A549 (cell line): ENCODE measurements at regions not wholly inside any gene's neighbourhood (a gene's known extent, or its start where the extent isn't known, plus 50 kb on each side); places are given as distances from the start of the nearest gene placed in this dataset.

Experiments
- ATAC-seq, 2 experiments: fragments of 200-7000 bp in 1 of 2; fragments of >200 bp in 1 of 2; cut with Nextera tagmentation in 1 of 2; cut with Tn5 transposase in 1 of 2; 3 replicates each; pipeline versions ENCODE4 v1.8.0 to v1.9.1; 2018 to 2020; ENCODE audit warnings: mild to moderate bottlenecking in 1 of 2, moderate library complexity in 1 of 2
- CTCF ChIA-PET: fragments of 300-600 bp; sonication (Branson Sonifier 250); formaldehyde crosslinking; extraction: SDS; loops from one replicate; lab custom pipeline; 2021; ENCODE audit warnings: antibody characterized with exemption, inconsistent platforms; lab: Yijun Ruan, JAX
- POLR2A ChIA-PET: fragments of 350-600 bp; formaldehyde crosslinking; extraction: SDS; loops from one replicate; lab custom pipeline; 2021; ENCODE audit warnings: antibody characterized with exemption, inconsistent platforms; lab: Yijun Ruan, JAX
- DNase-seq, 2 experiments: peaks; one replicate each; pipeline versions ENCODE4 v3.0.0 to v3.0.0-alpha.2; 2011 to 2016; ENCODE audit warnings: low read depth in 1 of 2, low spot score in 1 of 2
- FAIRE-seq: peaks from 2 replicates; lab custom pipeline; 2011; peaks lifted over from hg19 to GRCh38; lab: Jason Lieb, UNC
- H3K27ac ChIP-seq, 2 experiments: fragments of >200 bp; sonication (Bioruptor Twin); formaldehyde crosslinking; 3 replicates each; pipeline ENCODE4 v1.5.1; 2016 to 2017
- H3K4me1 ChIP-seq: fragments of >200 bp; sonication (Bioruptor Twin); formaldehyde crosslinking; 3 replicates; pipeline ENCODE4 v1.6.1; 2016
- H3K4me2 ChIP-seq: fragments of >200 bp; sonication (Bioruptor Twin); formaldehyde crosslinking; 3 replicates; pipeline ENCODE4 v1.6.1; 2016
- H3K4me3 ChIP-seq: fragments of >200 bp; sonication (Bioruptor Twin); formaldehyde crosslinking; 3 replicates; pipeline ENCODE4 v1.5.1; 2016
- H3K9me3 ChIP-seq: fragments of >200 bp; sonication (Bioruptor Twin); formaldehyde crosslinking; 3 replicates; pipeline ENCODE4 v1.6.1; 2016
- BCL3 ChIP-seq: fragments of >200 bp; sonication (Bioruptor Twin); formaldehyde crosslinking; IDR thresholded peaks from 3 replicates; pipeline ENCODE4 v1.6.1; 2016
- BHLHE40 ChIP-seq: IDR thresholded peaks from 2 replicates; pipeline ENCODE4 v1.6.1; 2012; ENCODE audit warnings: low read depth, low read length, inconsistent platforms
- CHD2 ChIP-seq: fragments of 150-350 bp; IDR thresholded peaks from 2 replicates; pipeline ENCODE4 v1.6.1; 2014; ENCODE audit warnings: low read length; ENCODE audit not compliant: partially characterized antibody
- CHD4 ChIP-seq: fragments of 200-600 bp; sonication (generic); IDR thresholded peaks from 2 replicates; pipeline ENCODE4 v1.6.1; 2016; ENCODE audit warnings: antibody characterized with exemption, mild to moderate bottlenecking, borderline replicate concordance
- CTCF ChIP-seq: fragments of >200 bp; sonication (Bioruptor Twin); formaldehyde crosslinking; IDR thresholded peaks from 3 replicates; pipeline ENCODE4 v1.5.1; 2016
- ELK1 ChIP-seq: fragments of 150-350 bp; IDR thresholded peaks from 2 replicates; pipeline ENCODE4 v1.6.1; 2014; ENCODE audit warnings: low read depth, mild to moderate bottlenecking, low read length
- FOXS1 ChIP-seq: fragments of 250-450 bp; sonication (Bioruptor Pico); IDR thresholded peaks from 2 replicates; pipeline ENCODE4 v1.5.0; 2020; ENCODE audit warnings: mild to moderate bottlenecking, moderate library complexity
- GATA3 ChIP-seq: IDR thresholded peaks from 2 replicates; pipeline ENCODE4 v1.6.1; 2012; ENCODE audit warnings: borderline replicate concordance
- HES2 ChIP-seq: fragments of >200 bp; sonication (Bioruptor Twin); formaldehyde crosslinking; IDR thresholded peaks from 2 replicates; pipeline ENCODE4 v1.6.1; 2016
- JUNB ChIP-seq: fragments of >200 bp; sonication (Bioruptor Twin); formaldehyde crosslinking; IDR thresholded peaks from 2 replicates; pipeline ENCODE4 v1.6.1; 2016
- MYC ChIP-seq: IDR thresholded peaks from 2 replicates; pipeline ENCODE4 v1.6.1; 2012; ENCODE audit warnings: mild to moderate bottlenecking, inconsistent platforms, low read length, improper control_type of control experiment, borderline replicate concordance
- NR3C1 ChIP-seq: fragments of >200 bp; sonication (Bioruptor Twin); formaldehyde crosslinking; IDR thresholded peaks from 3 replicates; pipeline ENCODE4 v1.6.1; 2017
- PHF8 ChIP-seq: fragments of 200-600 bp; sonication (generic); IDR thresholded peaks from 2 replicates; pipeline ENCODE4 v1.6.1; 2016; ENCODE audit warnings: low read depth, mild to moderate bottlenecking, antibody characterized with exemption, moderate library complexity, borderline replicate concordance
- RAD21 ChIP-seq, 2 experiments: fragments of >200 bp in 1 of 2; sonication (Bioruptor Twin) in 1 of 2; formaldehyde crosslinking in 1 of 2; IDR thresholded peaks in 1 of 2; conservative IDR thresholded peaks in 1 of 2; 2 replicates in 1 of 2; 3 replicates in 1 of 2; pipeline ENCODE4 v1.6.1; 2012 to 2018; ENCODE audit warnings: inconsistent platforms in 1 of 2
- REST ChIP-seq: fragments of 200-600 bp; sonication (generic); IDR thresholded peaks from 2 replicates; pipeline ENCODE4 v1.6.1; 2016; ENCODE audit warnings: antibody characterized with exemption, mild to moderate bottlenecking, moderate library complexity
- RFX5 ChIP-seq: fragments of 450-650 bp; IDR thresholded peaks from 2 replicates; pipeline ENCODE4 v1.7.1; 2014; ENCODE audit warnings: antibody characterized with exemption, mild to moderate bottlenecking, moderate library complexity
- SMC3 ChIP-seq: fragments of >200 bp; sonication (Bioruptor Twin); formaldehyde crosslinking; IDR thresholded peaks from 3 replicates; pipeline ENCODE4 v1.6.1; 2018; ENCODE audit warnings: inconsistent platforms
- TP53 ChIP-seq: fragments of 250-450 bp; sonication (Bioruptor Pico); IDR thresholded peaks from 2 replicates; pipeline ENCODE4 v1.5.0; 2021; ENCODE audit warnings: mild to moderate bottlenecking, moderate library complexity
- WGBS: methylation state at CpG from one replicate; pipeline ENCODE4 v1.1.6; 2017; ENCODE audit errors: missing lambda C conversion rate; 5-methylcytosine and 5-hydroxymethylcytosine counted together

GRCh38 chr6:43947860-43948259 lies 177.8 kb downstream of the VEGFA start:
- DNase-seq = no peak
- H3K4me1 ChIP-seq = no peaks in the 10 kb centered on the region
- peaks cover 10% of the 10 kb centered on the region; the same call in 2 of the 3 replicates for H3K9me3 ChIP-seq
- CTCF ChIA-PET = interaction anchor here (1.0 to 1.7 kb wide), 2 partner anchors 9 to 20 kb away, joined by 3 to 4 read pairs; no protein-coding TSS in a partner anchor
- TF ChIP-seq CHD4 (no peak), JUNB (no peak), ELK1 (no peak), CHD2 (no peak), BHLHE40 (no peak)
- no peak overlapping the region for H3K4me3 ChIP-seq
- no peak overlapping the region for H3K27ac ChIP-seq
- no peak for FAIRE-seq
- WGBS = 68% methylated on average over 3 of the region's 3 CpGs
- no peak for ATAC-seq
- POLR2A ChIA-PET = no interaction called here
- H3K4me2 ChIP-seq = no peak overlapping the region

GRCh38 chr6:43946641-43947363 lies 176.8 kb downstream of the VEGFA start:
- TF ChIP-seq NR3C1 (no peak), MYC (no peak), TP53 (CRISPR knock-in tag) (no peak)
- FAIRE-seq = no peak
- ChIA-PET POLR2A (no interaction called here), CTCF (interaction anchor here (1.0 kb wide), 1 partner anchor 127 kb away, joined by 3 read pairs; no protein-coding TSS in a partner anchor)
- H3K4me3 ChIP-seq = no peak overlapping the region
- no peak for ATAC-seq
- 70% methylated on average over 4 of the region's 4 CpGs for WGBS
- no peak overlapping the region for H3K4me2 ChIP-seq
- DNase-seq = no peak
- H3K4me1 ChIP-seq = no peaks in the 10 kb centered on the region
- H3K27ac ChIP-seq = no peak overlapping the region
- H3K9me3 ChIP-seq = peaks cover 10% of the 10 kb centered on the region; the same call in 2 of the 3 replicates

- TF ChIP-seq BHLHE40 (no peak), SMC3 (no peak), GATA3 (no peak), BCL3 (no peak), RFX5 (no peak)
- DNase-seq (no peak), FAIRE-seq (no peak), ATAC-seq (no peak)
- no peak overlapping the region for H3K4me3 ChIP-seq
- H3K9me3 ChIP-seq = peaks cover 10% of the 10 kb centered on the region; the same call in 2 of the 3 replicates
- CTCF ChIA-PET = no interaction called here
- no peaks in the 10 kb centered on the region for H3K4me1 ChIP-seq
- 75% methylated on average over 2 of the region's 2 CpGs for WGBS
- POLR2A ChIA-PET = no interaction called here
- H3K27ac ChIP-seq = no peak overlapping the region
- H3K4me2 ChIP-seq = no peak overlapping the region
Measured at GRCh38 chr6:43945768-43946080, 175.7 kb downstream of the VEGFA start.

GRCh38 chr6:43944908-43945767 lies 175.1 kb downstream of the VEGFA start:
- Histone ChIP-seq H3K4me2 (no peak overlapping the region), H3K9me3 (peaks cover 10% of the 10 kb centered on the region; the same call in 2 of the 3 replicates), H3K4me3 (no peak overlapping the region), H3K4me1 (no peaks in the 10 kb centered on the region), H3K27ac (no peak overlapping the region)
- ATAC-seq (no peak), DNase-seq (no peak), FAIRE-seq (no peak)
- POLR2A ChIA-PET = no interaction called here
- WGBS = 7% methylated on average over 1 of the region's 2 CpGs
- CTCF ChIA-PET = no interaction called here
- TF ChIP-seq FOXS1 (CRISPR knock-in tag) = no peak
- no peak for TF ChIP-seq HES2
- no peak for TF ChIP-seq PHF8
- no peak for TF ChIP-seq REST
- TF ChIP-seq NR3C1 = no peak
- no peak for TF ChIP-seq RAD21 (conservative IDR thresholded peaks at IDR 0.05 in 1 of 2, IDR thresholded peaks at IDR 0.05 in 1 of 2)
- no peak for TF ChIP-seq MYC
- no peak for TF ChIP-seq CTCF
